Bone marrow (tissue), 2 donors: ENCODE measurements at regions not wholly inside any gene's neighbourhood (a gene's known extent, or its start where the extent isn't known, plus 50 kb on each side); places are given as distances from the start of the nearest gene placed in this dataset.

Experiments
- DNase-seq, 2 donors: peaks; one replicate each; lab custom pipeline; 2025; lab: John Stamatoyannopoulos, UW

DNA sequence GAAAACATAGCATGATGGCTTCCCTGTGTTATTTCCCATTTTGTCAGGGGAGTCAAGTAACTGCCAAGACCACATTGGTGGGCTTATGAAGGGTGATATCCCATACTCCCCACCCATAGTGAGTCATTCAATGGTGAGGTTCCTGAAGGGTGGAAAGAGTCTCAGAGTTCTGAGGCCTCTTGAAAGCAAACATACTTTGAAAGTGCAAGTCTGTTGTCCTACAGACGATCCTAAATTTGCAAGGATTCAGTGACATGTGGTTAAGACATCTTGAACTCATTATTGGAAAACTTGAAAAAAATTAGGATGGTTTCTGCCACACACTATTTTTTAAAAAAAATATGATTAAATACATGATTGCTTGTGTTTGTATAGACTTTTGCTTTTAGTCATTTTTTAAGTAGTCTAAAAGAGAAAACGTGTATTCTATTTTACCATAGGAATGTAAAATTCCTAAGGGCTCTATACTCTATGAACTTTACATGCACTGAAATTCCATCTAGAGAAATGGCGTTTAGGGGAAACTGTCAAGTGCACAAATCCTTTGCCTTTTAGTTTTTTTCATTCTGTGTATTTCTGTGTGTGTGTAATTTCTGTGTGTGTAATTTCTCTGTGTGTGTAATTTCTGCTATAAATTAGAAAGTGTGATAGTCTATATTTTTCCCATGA, 225.5 kb upstream of the ADAMTS5 start:
- DNase-seq: no peak

DNA sequence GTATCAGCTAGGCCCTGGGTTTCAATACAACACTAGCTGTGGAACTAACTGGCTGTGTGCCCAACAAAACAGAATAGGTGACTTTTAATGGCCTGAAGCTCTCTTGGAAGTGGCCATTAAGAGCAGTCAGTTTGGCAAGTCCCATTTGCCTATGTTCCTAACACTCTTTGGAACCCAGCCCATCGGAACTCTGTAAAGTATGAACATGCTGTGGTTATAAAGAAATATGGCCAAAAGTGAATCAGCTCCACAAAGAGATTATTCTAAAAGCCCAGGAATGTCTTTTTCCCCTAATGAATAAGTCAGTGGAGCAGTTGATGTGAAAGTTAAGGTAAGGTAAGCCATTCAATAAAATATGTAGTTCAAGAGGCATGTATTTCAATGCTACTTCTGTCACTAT, 223.7 kb upstream of the ADAMTS5 start:
- DNase-seq: no peak

DNA sequence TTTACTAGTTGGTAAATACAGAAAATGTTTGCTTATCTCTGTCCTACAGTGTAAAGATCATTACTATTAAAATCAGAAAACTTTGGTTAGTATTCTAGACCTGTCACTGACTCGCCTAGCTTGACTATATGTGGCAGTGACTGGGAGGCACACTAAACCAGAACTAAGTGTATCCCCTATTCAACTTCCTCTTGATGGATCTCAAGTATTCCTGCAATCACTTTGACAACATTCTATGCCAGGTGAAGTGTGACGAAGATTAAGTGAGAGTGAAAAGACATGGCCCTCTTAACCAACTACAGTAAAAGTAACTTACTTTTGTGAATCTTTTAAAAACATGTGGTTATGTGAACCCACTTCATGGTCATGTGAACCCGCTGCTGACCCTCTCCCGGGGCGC, 223.0 kb upstream of the ADAMTS5 start:
- DNase-seq: no peak

DNA sequence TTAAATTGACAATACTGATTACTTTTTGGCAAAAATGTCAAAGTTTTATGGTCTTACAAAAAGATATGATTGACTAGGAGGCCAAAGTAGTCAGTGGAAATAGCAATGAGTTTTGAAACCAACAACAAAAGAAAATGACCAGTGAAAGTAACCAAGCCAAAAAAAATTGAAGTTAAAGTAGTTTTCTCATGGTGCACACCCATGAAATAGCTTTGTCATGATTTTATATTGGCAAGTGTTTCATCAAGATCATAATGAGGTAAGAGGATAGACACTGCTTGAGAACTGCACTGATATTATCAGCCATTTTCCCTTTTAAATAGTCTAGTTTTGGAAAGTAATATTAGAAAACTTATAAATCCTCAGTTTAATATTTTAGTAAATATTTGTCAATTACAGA, 206.2 kb upstream of the ADAMTS5 start:
- DNase-seq: no peak

DNA sequence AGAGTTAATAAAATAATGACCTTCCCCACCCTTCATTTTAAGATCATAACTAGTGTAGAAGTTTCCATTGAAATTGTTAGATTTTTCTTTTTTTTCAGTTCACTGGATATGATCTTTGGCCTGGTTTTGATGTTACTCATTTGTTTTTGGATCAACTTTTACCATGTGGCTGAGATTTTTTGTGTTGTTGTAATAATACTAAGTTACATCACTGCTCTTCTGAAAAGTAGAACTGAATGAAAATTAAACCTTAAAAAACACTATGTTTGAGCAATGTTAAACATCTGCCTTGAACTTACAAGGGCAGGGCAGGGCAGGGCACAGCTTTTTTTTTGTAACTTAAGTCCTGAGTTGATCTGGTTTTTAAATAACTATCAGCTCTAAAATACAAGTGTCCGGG, 204.8 kb upstream of the ADAMTS5 start:
- no peak for DNase-seq

DNA sequence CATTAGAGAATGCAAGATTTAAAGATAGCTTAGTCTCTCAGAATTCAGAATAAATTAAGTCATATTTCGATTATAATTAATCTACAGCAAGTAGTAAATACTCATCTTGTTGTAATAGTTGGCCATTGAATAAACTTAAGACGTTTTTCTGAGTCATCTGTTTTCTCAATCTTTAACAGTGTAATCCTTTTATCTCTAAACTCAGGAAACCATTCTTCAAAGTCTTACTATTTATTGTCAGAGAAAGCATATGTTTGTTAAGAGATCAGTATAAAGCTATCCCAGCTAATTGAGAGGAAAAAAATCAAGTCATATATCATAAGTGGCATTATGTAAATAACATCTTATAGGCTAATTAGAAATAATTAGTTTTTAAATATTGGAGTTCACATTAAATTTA, 201.2 kb upstream of the ADAMTS5 start:
- no peak for DNase-seq

DNA sequence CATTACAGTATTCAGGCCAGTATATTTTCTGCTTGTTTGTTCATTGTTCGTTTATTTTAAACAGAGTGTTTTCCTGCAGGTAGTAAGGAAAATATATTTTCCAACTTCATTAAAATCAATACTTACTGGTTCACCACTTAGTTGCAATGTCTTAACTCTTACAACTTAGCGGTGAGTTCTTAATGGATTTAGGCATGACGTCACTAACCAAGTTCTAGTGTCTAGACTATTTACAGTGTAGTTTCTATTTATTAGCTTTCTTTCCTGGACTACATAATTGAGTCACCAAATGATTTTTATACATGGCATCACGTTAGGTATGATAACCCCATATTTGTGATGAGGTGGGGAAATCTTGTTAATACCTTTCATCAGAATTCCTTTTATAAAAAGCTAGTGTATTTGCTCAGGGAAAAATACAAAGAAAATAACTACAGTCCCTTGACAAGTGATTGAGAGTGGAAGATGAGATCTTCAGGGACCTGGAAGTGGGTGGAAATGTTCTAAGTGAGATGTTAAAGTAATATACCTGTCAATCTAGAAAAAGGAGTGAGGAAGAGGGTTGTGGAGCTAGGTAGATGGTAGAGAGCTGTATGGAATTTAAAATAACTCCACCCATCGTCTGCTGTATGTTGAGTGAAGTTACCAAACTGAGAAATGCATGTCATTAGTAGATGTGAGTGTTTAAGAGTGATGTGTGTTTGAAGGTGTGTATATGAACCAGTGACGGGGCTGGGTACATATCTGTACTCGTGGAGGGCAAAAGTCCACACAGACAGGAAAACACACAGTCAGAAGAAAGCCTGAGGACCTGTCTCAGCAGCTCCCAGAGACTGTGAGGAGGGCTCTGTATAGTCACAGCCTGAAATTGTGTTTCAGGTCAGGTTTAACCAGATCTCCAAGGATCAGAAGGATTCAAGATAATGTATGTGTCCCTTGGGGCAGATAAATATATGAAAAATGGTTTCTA, 197.6 kb upstream of the ADAMTS5 start:
- no peak for DNase-seq

DNA sequence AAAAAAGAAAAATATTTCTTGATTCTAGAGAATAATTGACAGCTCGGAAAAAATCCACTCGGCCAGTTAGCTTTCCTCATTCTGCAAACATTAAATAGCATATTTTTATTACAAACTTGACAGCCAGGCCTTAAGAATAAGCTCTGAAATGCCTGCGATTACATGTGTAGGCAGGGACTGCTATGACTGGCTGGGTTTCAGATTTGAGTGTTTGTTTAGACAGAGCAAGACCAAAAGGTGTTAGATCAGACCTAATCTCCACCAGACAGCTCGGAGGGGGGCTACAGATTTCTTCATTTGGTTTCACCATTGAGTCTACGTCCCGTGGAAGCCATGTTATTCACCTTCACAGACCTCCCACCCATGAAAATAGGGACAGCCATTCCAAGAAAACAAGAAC, 192.1 kb upstream of the ADAMTS5 start:
- no peak for DNase-seq

DNA sequence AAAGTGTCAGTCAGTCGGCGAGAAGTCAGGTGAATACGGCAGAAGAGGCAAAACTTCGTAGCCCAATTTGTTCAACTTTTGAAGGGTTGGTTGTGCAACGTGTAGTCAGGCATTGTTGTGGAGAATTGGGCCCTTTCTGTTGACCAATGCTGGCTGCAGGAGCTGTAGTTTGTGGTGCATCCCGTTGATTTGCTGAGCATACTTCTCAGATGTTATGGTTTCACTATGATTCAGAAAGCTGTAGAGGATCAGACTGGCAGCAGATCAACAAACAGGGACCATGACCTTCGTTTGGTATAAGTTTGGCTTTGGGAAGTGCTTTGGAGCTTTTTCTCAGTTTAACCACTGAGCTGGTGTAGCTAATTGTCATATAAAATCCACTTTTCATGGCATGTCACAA, 190.2 kb upstream of the ADAMTS5 start:
- no peak for DNase-seq

DNA sequence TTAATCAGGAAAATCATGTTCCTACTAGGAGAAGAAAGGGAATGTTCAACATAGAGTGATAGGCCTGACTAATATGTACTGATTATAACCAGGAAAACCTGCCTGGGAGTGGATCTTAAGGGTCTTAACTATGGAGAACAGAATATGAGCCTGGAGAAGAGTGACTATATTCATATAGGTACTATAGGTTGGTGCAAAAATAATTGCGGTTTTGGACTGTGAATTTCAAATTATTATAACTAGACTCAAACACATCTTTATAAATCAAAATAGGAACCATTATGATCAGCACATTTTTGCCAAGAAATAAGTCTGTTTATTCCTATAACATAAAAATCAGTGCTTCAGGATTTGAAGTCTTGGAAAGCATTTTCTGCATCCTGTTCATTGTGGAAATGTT, 189.8 kb upstream of the ADAMTS5 start:
- DNase-seq: no peak

GRCh38 chr21:27155130-27155500, 188.2 kb upstream of the ADAMTS5 start:
- DNase-seq: no peak

DNA sequence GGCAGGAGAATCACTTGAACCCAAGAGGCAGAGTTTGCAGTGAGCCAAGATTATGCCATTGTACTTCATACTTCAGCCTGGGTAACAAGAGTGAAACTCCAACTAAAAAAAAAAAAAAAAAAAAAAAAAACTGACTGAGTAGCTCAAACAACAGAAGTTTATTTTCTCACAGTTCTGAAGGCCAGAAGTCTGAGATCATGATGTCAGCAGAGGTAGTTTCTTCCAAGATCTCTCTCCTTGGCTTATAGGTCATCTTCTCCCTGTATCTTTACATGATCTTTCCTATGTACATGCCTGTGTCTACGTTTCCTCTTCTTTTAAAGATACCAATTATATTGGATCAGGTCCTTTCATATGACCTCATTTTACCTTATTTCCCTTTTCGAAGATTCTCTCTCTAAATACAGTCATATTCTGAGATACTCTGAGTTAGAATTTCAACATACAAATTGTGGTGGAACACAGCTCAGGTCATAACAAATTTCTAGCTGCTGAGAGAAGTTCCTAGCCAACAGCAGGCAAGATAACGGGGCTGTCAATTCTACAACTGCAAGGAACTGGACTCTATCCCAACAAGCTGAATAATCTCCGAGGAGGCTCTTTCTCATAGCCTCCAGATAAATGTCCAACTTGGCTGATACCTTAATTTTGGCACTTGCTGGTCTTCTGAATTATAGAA, 187.7 kb upstream of the ADAMTS5 start:
- no peak for DNase-seq

DNA sequence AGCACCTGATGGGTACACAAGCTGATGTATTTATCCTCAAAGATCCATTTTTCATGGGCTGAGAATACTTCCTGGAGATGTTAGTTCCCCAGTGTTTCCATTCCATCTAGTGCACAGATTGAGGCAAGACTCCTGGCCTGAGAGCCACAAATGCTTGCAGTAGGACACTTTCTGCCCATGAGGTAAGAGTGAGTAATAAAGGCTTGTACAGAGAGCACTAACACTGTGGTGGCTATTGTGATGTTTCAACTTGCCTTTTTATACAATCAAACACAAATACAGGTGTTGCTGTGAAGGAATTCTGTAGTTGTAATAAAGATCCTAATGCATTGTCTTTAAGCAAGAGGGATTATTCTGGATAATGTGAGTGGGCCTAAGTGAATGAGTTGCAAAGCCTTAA, 186.1 kb upstream of the ADAMTS5 start:
- no peak for DNase-seq

DNA sequence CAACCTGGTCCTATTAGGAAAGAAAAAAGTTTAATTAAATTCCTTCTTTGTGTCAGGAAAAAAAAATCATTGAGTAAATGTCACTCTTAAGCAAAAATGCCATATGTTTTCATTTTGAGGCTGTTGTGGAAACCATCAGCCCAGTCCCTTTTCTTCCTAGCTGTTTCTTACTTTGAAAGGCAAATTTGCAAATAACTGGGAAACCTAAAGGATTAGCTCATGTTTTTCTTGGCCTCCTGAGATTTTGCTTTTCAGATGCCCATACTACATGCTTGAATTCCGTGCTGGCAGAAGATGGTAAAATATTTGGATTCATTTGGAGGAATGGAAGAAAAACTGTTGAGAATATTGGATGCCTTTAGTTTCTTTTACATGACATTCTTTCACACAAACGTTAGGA, 182.1 kb upstream of the ADAMTS5 start:
- no peak for DNase-seq

DNA sequence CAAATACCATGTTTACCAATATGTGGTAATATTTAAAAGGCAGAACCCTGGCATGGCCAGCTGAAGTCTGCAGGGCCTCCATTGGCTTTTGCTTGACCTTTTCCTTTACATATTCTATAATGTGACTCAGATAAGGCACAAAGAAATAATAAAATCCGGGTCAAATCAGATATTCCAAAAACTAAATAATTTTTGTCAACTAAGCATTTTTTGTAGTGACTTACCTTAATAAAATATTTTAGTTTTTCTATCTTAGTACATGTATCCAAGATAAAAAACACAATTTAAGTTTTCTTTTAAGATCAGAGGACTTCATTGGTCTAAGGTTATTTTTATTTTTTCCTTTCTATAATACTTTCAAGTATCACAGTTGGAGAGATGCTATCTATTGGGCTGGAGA, 179.4 kb upstream of the ADAMTS5 start:
- DNase-seq: no peak

DNA sequence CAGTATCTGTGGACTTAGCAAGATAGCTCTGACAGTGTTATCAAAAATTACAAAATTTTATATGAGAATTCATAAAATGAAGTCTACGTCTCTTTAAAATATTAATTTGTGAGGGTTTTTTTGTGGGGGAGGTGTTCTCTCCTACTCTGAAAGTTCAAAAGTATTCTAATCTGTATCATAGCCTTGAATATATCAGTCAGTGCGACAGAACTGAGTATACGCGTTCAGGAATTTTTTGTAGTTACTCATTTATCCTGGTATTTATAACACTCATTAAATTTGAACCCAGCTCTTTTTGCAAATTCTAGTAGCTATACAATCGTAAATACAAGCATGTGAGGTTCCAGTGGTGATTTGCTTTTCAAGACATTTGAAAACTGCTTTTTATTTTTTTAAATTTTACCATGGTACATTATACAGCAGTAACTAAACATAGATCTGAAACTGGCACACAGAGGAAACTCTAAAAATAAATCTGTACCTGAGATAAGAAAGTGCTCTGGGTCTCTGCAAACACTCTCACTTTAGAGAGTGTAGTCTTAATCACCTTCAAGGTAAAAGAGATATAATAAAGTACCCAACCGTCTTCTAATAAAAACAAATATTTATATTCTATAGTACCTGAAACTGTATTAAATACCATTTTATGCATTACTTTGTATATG, 178.4 kb upstream of the ADAMTS5 start:
- DNase-seq: no peak

GRCh38 chr21:27143476-27143875, 176.6 kb upstream of the ADAMTS5 start:
- DNase-seq: no peak

GRCh38 chr21:27139526-27139925, 172.6 kb upstream of the ADAMTS5 start:
- DNase-seq: no peak

DNA sequence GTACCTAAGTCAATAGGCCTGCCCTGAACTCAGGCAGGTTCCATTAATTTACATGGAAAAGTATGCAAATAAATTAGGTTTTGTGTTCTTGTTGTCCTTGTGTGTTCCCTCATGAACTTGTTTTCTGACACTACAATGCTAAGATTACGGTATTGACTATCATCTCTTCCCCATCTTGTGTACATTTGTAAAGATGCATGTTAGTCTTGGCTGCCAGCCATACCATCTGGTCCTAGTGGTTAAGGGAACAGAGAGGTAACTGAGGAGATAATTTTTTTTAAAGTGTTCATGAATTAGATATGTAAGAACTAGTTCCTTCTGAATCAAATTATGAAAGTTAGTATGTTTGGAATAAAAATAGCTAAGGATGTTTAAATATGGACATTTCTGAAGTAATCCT, 167.6 kb upstream of the ADAMTS5 start:
- DNase-seq: no peak

DNA sequence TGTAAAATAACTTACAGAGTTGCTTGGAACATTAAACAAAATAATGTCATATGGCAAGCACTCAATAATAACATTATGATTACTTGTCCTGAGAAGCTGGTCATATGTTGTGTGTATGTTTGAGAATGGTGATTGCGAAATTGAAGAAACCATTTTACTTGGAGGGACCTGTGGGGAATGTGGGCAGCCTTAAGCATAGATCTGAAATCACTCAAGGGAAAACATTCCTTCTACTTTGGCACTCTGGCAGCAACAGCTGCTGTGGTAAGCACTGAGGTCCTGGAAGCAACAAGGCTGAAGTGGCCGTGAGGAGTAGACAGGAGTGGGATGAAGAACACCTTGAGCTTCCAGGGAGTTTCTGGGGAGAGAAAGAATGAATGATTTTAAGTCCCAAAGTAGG, 165.4 kb upstream of the ADAMTS5 start:
- DNase-seq: no peak

- no peak for DNase-seq
Measured at GRCh38 chr21:27130154-27130553, 163.3 kb upstream of the ADAMTS5 start.

DNA sequence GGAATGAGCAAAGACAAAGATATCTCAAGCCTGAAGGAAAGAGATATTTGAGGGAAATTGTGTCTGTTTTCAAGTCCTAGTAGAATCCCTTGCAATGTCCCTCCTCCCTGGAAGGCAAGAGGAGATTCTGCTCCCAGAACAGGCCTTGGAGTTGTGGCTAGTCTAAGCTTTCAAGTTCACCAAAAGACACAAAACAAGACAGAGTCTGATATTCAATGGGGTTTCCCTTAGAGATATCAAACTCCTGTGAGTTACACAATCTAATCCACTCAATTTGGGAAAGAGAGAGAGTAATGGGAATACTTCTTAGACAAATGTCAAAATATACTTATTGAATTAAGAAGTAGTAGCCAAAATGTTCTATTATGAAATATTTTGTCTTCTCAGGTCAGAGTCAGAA, 162.8 kb upstream of the ADAMTS5 start:
- DNase-seq: no peak
